ENCODE measurements at regions not wholly inside any gene's neighbourhood (a gene's known extent, or its start where the extent isn't known, plus 50 kb on each side); places are given as distances from the start of the nearest gene placed in this dataset.

- peak overlapping the region; percentile 84 for H3K27ac ChIP-seq (ENCODE audit: low read depth, low read length, poor library complexity, severe bottlenecking)
- H3K27me3 ChIP-seq (replicated peaks; ENCODE audit: insufficient read depth, low read depth, low read length, poor library complexity), result no peaks in the 10 kb centered on the region
- POLR2A ChIA-PET (ENCODE audit: low non-redundant PET), result no interaction called here
Measured at GRCh38 chr6:131368198-131368911, 204.7 kb upstream of the ARG1 start.

GRCh38 chr6:131372535-131372934 lies 200.5 kb upstream of the ARG1 start:
- Histone ChIP-seq H3K4me3 (ENCODE audit: low read depth, low read length, poor library complexity, severe bottlenecking) (no peak overlapping the region), H3K36me3 (ENCODE audit: insufficient read depth, low read length, poor library complexity, severe bottlenecking) (no peaks in the 10 kb centered on the region), H3K9me3 (ENCODE audit: low read depth, low read length, poor library complexity, severe bottlenecking) (peaks cover 13% of the 10 kb centered on the region), H3K27ac (ENCODE audit: low read depth, low read length, poor library complexity, severe bottlenecking) (no peak overlapping the region), H3K4me1 (ENCODE audit: insufficient read depth, low read length, poor library complexity, severe bottlenecking) (peaks cover 38% of the 10 kb centered on the region), H3K27me3 (replicated peaks; ENCODE audit: insufficient read depth, low read depth, low read length, poor library complexity) (no peaks in the 10 kb centered on the region)
- intact Hi-C loops (cut with micrococcal nuclease; ENCODE audit: unreplicated experiment), result no loop called here
- ChIA-PET CTCF (no interaction called here), POLR2A (ENCODE audit: low non-redundant PET) (no interaction called here)
- TF ChIP-seq EZH2 (IDR thresholded peaks at IDR 0.05; ENCODE audit: borderline replicate concordance, low read depth, low read length, poor library complexity, severe bottlenecking) (no peak), CTCF (conservative IDR thresholded peaks at IDR 0.05; ENCODE audit: low read depth, low read length) (no peak)
- DNase-seq (ENCODE audit: low spot score), result no peak
- BruUV-seq (replicated peaks), result no TSS peak

More at GRCh38 chr6:131368198-131368911, 204.7 kb upstream of the ARG1 start:
- H3K36me3 ChIP-seq (ENCODE audit: insufficient read depth, low read length, poor library complexity, severe bottlenecking), result no peaks in the 10 kb centered on the region
- H3K4me1 ChIP-seq (ENCODE audit: insufficient read depth, low read length, poor library complexity, severe bottlenecking), result peaks cover 38% of the 10 kb centered on the region
- TF ChIP-seq EZH2 (IDR thresholded peaks at IDR 0.05; ENCODE audit: borderline replicate concordance, low read depth, low read length, poor library complexity, severe bottlenecking), result no peak
- peak; percentile 45 for TF ChIP-seq CTCF (conservative IDR thresholded peaks at IDR 0.05; ENCODE audit: low read depth, low read length)
- no peak overlapping the region for H3K4me3 ChIP-seq (ENCODE audit: low read depth, low read length, poor library complexity, severe bottlenecking)
- H3K9me3 ChIP-seq (ENCODE audit: low read depth, low read length, poor library complexity, severe bottlenecking), result peaks cover 13% of the 10 kb centered on the region
- intact Hi-C loops (cut with micrococcal nuclease; ENCODE audit: unreplicated experiment), result no loop called here
- DNase-seq (ENCODE audit: low spot score), result peak; percentile 94
- BruUV-seq (replicated peaks), result TSS peak; percentile 85
- CTCF ChIA-PET, result interaction anchor here (0.6 kb wide), 1 partner anchor 170 kb away, joined by 3 read pairs; no protein-coding TSS in a partner anchor

GRCh38 chr6:131377112-131377705 lies 195.8 kb upstream of the ARG1 start:
- Histone ChIP-seq H3K4me1 (ENCODE audit: insufficient read depth, low read length, poor library complexity, severe bottlenecking) (peaks cover 43% of the 10 kb centered on the region), H3K27ac (ENCODE audit: low read depth, low read length, poor library complexity, severe bottlenecking) (peak overlapping the region; percentile 14), H3K4me3 (ENCODE audit: low read depth, low read length, poor library complexity, severe bottlenecking) (no peak overlapping the region), H3K36me3 (ENCODE audit: insufficient read depth, low read length, poor library complexity, severe bottlenecking) (no peaks in the 10 kb centered on the region), H3K27me3 (replicated peaks; ENCODE audit: insufficient read depth, low read depth, low read length, poor library complexity) (no peaks in the 10 kb centered on the region), H3K9me3 (ENCODE audit: low read depth, low read length, poor library complexity, severe bottlenecking) (peaks cover 13% of the 10 kb centered on the region)
- ChIA-PET CTCF (no interaction called here), POLR2A (ENCODE audit: low non-redundant PET) (no interaction called here)
- intact Hi-C loops (cut with micrococcal nuclease; ENCODE audit: unreplicated experiment), result no loop called here
- no peak for DNase-seq (ENCODE audit: low spot score)
- TF ChIP-seq CTCF (conservative IDR thresholded peaks at IDR 0.05; ENCODE audit: low read depth, low read length) (no peak), EZH2 (IDR thresholded peaks at IDR 0.05; ENCODE audit: borderline replicate concordance, low read depth, low read length, poor library complexity, severe bottlenecking) (no peak)
- no TSS peak for BruUV-seq (replicated peaks)

All from A673 (cell line).